ENCODE measurements at regions not wholly inside any gene's neighbourhood (a gene's known extent, or its start where the extent isn't known, plus 50 kb on each side); places are given as distances from the start of the nearest gene placed in this dataset.

DNA sequence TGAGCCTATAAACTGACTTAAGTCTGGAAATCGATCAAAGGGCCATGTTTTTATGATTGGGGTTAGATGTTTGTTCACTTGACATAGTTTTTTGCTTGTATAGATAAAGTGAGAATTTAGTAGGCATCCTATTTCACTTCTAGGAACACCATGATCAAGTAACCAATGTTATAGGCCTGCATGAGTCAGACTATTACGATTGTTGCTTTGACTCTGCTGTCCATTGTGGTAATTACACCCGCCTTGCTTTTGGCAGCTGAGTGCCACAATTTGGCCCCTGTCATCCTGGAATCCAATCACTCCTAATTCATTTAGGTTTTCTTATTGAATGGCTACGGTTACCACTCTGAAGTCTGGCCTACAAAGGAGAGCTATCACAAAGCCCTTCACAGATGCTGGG lies 67.8 kb upstream of the IL33 start:
- Histone ChIP-seq H2BK15ac (ENCODE audit: low read length) (no peak overlapping the region), H2BK12ac (ENCODE audit: low read depth, low read length) (no peak overlapping the region), H3K14ac (ENCODE audit: insufficient read length) (no peak overlapping the region), H3K4me2 (ENCODE audit: insufficient read depth in 1 of 2, low read depth in 2 of 2, low read length in 2 of 2) (no peak overlapping the region), H3K23me2 (ENCODE audit: low read depth, low read length) (no peaks in the 10 kb centered on the region), H3K4ac (replicated peaks; ENCODE audit: insufficient read length, low read depth, low read length) (no peak overlapping the region), H2BK5ac (ENCODE audit: low read depth, low read length) (no peak overlapping the region), H2BK20ac (ENCODE audit: low read length) (no peak overlapping the region), H3K4me1 (replicated peaks in 1 of 4; ENCODE audit: control insufficient read depth in 3 of 4, insufficient read depth in 4 of 4, low read length in 3 of 4) (no peaks in the 10 kb centered on the region), H3K36me3 (ENCODE audit: control insufficient read depth in 2 of 4, insufficient read depth in 4 of 4, low read length in 3 of 4) (no peaks in the 10 kb centered on the region), H3K9ac (replicated peaks in 1 of 4; ENCODE audit: extremely low read depth in 1 of 4, low read depth in 3 of 4, low read length in 3 of 4) (no peak overlapping the region), H3K79me2 (ENCODE audit: control insufficient read depth in 1 of 2, insufficient read depth in 2 of 2, low read length in 2 of 2) (no peaks in the 10 kb centered on the region), H2AK5ac (ENCODE audit: low read depth, low read length) (no peak overlapping the region), H3K27me3 (replicated peaks in 1 of 4; ENCODE audit: control insufficient read depth in 3 of 4, extremely low read depth in 1 of 4, insufficient read depth in 3 of 4, low read length in 3 of 4) (no peaks in the 10 kb centered on the region), H3K4me3 (ENCODE audit: extremely low read depth in 1 of 4, insufficient read depth in 2 of 4, low read depth in 3 of 4, low read length in 4 of 4) (no peak overlapping the region), H3K23ac (ENCODE audit: insufficient read length) (no peak overlapping the region), H2BK120ac (replicated peaks; ENCODE audit: low read depth, low read length) (no peak overlapping the region), H4K5ac (ENCODE audit: insufficient read length, low read depth, low read length) (no peak overlapping the region), H3K9me3 (ENCODE audit: insufficient read depth in 2 of 2, low read depth in 1 of 2, low read length in 1 of 2) (no peaks in the 10 kb centered on the region), H2AFZ (ENCODE audit: low read length) (no peak overlapping the region), H4K8ac (ENCODE audit: extremely low read depth, insufficient read depth, low read length) (no peak overlapping the region), H3K56ac (replicated peaks; ENCODE audit: insufficient read length, low read depth, low read length) (no peak overlapping the region), H3K27ac (ENCODE audit: low read depth, low read length) (no peak overlapping the region), H4K91ac (replicated peaks; ENCODE audit: insufficient read length, low read length) (no peak overlapping the region), H4K20me1 (replicated peaks in 1 of 2; ENCODE audit: control insufficient read depth in 1 of 2, insufficient read depth in 2 of 2, low read length in 2 of 2) (no peaks in the 10 kb centered on the region), H3K79me1 (ENCODE audit: low read depth, low read length) (no peaks in the 10 kb centered on the region), H3K18ac (ENCODE audit: extremely low read depth, low read length) (no peak overlapping the region)
- FAIRE-seq: no peak
- CTCF ChIA-PET (ENCODE audit: partially characterized antibody): interaction anchor here (0.6 kb wide), 1 partner anchor 1649 kb away, joined by 3 read pairs; no protein-coding TSS in a partner anchor
- no peak for DNase-seq (ENCODE audit: low read depth in 1 of 2, low spot score in 2 of 2)
- WGBS, 2 experiments (ENCODE audit: extremely low coverage in 1 of 2, insufficient coverage in 1 of 2, insufficient read length in 1 of 2, insufficient replicate concordance in 2 of 2, low coverage in 1 of 2, low lambda C conversion rate in 2 of 2, missing lambda C conversion rate in 1 of 2): 91% methylated on average over 4 of the region's 4 CpGs; no CpG with 5 or more reads in 1 of the 2 experiments
- POLR2A ChIA-PET (ENCODE audit: partially characterized antibody): no interaction called here
- TF ChIP-seq, protein P1, sequence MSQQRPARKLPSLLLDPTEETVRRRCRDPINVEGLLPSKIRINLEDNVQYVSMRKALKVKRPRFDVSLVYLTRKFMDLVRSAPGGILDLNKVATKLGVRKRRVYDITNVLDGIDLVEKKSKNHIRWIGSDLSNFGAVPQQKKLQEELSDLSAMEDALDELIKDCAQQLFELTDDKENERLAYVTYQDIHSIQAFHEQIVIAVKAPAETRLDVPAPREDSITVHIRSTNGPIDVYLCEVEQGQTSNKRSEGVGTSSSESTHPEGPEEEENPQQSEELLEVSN (IDR thresholded peaks at IDR 0.05): no peak
- no peak for TF ChIP-seq CREB1 (IDR thresholded peaks at IDR 0.05)
- TF ChIP-seq KDM4A (IDR thresholded peaks at IDR 0.05; ENCODE audit: low read depth, low read length, severe bottlenecking): no peak
- TF ChIP-seq TAF7 (optimal IDR thresholded peaks at IDR 0.05; ENCODE audit: borderline replicate concordance, low read depth, low read length): no peak
- no peak for TF ChIP-seq CTBP2 (IDR thresholded peaks at IDR 0.05; ENCODE audit: borderline replicate concordance, insufficient read depth, insufficient read length, low read length)
- TF ChIP-seq SIX5 (IDR thresholded peaks at IDR 0.05; ENCODE audit: low read depth, low read length): no peak
- TF ChIP-seq CHD1 (IDR thresholded peaks at IDR 0.05; ENCODE audit: low read depth, low read length): no peak
- no peak for TF ChIP-seq BCL11A (IDR thresholded peaks at IDR 0.05; ENCODE audit: low read depth in 2 of 2, low read length in 2 of 2)
- TF ChIP-seq NANOG (IDR thresholded peaks at IDR 0.05; ENCODE audit: insufficient read depth, low read depth, low read length, poor library complexity, severe bottlenecking): no peak
- TF ChIP-seq TAF1 (IDR thresholded peaks at IDR 0.05; ENCODE audit: low read depth, low read length): no peak
- TF ChIP-seq, protein P2, sequence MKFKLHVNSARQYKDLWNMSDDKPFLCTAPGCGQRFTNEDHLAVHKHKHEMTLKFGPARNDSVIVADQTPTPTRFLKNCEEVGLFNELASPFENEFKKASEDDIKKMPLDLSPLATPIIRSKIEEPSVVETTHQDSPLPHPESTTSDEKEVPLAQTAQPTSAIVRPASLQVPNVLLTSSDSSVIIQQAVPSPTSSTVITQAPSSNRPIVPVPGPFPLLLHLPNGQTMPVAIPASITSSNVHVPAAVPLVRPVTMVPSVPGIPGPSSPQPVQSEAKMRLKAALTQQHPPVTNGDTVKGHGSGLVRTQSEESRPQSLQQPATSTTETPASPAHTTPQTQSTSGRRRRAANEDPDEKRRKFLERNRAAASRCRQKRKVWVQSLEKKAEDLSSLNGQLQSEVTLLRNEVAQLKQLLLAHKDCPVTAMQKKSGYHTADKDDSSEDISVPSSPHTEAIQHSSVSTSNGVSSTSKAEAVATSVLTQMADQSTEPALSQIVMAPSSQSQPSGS (IDR thresholded peaks at IDR 0.05; ENCODE audit: low read length): no peak

All from H1 (cell line).